HG03521 (cell line): ENCODE measurements at regions not wholly inside any gene's neighbourhood (a gene's known extent, or its start where the extent isn't known, plus 50 kb on each side); places are given as distances from the start of the nearest gene placed in this dataset.

Experiments
- ATAC-seq: cut with Tn5 transposase; IDR thresholded peaks from one replicate; pipeline ENCODE4 v1.9.1; 2021; ENCODE audit warnings: mild to moderate bottlenecking, moderate library complexity; ENCODE audit not compliant: unreplicated experiment

DNA sequence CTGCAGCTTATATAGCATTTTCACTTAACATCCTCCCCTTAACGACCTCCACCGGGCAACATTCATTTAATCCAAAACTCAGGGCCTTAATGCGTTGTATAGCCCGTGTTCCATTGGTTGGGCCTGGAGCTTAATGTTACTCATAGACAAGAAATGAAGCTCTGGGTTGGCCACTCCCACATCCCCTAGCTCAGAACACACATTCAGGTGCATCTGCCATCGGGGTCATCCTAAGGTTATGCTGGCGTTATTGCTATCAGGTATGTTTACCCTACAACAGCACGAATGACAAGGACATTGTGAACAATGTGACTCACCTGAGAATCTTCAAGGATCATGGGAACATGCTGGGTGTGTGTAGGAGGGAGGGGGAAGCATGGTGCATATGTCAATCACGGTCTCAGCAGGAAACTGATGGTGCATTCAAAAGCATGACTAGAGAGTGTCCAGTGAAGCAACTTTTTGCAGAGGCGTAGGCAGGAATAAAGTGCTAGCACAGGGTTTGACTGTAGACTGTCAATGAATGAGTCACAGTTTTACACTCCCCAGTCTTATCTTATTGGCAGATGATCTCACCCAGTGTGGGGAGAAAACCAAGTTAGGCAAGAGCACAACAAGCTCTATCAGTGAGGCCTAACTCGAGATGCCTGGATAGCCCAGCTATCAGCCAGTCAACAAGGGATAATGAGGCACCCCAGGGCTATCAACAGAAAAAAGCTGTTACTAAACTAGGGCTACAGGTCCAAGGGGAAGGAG, 402.1 kb upstream of the MCTP2 start:
- ATAC-seq = no peak

DNA sequence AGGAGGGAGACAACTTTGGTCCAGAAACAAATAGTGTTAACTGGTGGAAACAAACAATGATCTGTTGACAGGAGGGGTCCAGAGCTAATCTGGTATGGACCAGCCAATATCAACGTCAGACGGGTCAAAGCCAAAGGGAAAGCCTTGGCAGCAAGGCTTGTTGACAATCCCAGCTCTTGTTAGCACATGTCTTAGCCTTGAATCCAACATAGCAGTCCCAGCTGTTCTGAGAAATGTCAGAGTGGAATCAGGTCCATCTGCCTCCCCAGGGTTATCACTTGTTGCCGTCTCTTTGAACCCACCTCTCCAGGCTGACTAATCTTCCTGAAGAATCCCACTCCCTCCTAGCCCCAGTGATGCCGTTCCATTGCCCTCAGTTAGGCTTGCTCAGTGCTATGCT, 404.6 kb upstream of the MCTP2 start:
- no peak for ATAC-seq

DNA sequence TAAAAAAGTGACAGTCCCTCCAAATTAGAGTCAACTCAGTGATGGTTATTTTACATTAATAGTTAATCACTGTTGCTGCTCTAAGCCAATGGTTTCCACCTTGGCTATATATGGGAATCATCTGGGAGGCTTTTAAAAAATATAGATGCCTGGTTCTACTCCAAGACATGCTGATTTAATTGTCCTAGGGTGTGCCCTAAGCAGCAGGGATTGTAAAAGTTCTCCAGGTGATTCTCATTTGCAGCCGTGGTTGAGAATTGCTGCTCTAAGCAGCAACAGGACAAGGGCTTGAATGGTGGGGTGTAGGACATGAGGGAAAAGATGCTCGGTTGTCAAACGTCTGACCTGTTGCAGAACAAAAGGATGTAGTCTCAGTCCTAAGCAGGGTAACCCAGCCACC, 405.1 kb upstream of the MCTP2 start:
- no peak for ATAC-seq

DNA sequence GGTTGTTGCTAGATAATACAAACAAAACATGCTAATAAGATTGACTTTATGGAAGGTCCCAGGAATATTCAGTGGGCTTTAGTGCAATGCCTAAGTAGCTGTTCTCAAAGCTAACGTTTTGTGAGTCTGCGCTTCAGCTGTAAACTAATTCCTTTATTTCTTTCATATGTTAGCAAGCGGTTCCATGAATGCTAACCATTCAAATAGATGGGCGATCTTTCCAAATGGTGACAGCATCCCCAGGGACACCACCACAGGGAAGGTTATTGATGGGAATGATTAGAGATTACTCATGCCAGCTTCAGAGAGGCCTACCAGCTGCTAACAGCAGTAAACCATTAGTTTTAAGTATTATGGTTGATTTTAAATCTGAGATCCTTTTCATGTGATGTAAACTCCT, 405.7 kb upstream of the MCTP2 start:
- no peak for ATAC-seq

DNA sequence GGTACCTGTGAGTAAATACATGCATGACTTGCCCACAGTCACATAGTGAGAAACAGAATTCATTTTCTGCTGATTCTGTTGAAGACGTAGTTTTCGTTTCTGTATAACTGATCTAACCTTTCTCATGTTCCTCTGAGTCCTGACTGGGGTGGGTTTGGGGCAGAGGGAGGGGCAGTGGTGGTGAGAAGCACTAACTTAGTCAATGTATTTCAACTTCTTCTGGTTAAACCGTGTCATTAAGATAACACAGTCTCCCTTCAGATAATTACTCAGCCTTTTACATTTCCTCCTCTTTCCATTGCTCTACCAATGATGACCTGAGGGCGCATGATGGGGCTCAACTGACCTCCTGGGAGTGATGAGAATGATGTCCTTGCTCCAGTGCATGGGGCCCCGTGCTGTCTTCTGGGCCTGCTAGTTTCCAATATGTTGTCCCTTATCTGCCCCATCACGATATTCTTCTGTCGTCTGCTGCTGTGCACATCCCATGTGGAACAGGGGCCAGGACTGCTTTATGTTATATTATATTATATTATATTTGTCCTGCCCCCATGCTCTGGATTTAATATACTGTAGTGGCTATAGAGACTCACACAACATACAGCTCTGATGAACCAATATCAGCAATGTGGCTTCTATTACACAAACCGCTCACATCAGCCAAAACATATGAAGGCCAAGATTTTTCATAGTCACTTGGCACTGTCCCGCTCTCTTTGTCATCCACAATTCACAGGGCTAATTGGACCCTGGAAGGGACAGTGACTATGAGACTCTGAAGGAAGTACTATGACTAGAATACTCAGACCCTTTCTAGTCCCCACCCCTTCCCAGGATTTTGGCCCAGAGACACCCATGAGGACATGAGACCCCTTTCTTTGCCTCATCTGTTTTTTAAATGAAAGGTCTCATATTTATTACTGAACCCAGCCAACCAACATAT, 407.1 kb upstream of the MCTP2 start:
- no peak for ATAC-seq

DNA sequence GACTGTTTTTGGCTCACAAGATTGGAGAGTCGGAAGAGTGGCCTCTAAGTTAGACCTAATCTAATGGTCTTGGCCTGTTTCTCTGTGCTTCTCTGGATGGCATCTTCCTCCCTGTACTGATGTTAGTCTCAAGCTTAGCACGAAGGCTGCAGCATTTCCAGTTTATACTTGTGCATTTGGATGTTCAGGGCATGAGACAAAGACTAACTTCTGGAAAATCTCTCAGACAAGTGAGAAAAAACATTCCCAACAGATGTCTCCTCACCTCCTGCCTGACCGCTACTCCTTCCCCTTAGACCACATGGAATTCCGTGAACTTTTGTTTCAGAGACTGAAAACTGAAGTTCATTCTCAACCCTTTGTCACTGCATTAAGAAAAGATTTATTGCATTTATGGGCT, 410.8 kb upstream of the MCTP2 start:
- ATAC-seq = no peak

DNA sequence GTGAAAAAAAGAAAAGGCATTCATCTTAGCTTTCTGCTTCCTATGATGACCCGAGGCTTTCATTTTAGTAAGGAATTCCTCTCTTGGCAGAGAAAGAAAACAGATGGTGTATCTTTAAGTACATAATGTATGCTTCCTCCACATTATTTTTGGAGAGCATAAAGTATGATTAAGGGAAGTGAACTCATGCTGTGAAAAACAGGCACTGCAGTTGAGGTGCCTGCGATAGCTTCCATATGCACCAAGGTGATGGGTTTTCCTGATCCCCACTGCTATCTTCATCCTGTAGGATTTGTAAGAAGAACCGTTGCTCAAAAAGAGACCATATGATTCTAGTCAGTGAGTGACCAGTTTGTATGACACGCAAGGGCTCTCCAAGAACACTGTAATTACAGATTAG, 411.5 kb upstream of the MCTP2 start:
- ATAC-seq = no peak

DNA sequence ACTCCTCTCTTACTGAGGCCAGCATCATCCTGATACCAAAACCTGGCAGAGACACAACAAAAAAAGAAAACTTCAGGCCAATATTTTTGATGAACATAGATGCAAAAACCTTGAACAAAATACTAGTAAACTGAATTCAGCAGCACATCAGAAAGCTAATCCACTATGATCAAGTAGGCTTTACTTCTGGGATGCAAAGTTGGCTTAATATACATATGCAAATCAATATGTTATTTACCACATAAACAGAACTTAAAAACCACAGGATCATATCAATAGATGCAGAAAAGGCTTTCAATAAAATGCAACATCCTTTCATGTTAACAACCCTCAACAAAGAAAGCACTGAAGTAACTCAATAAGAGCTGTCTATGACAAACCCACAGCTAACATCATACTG, 414.5 kb upstream of the MCTP2 start:
- ATAC-seq = no peak

DNA sequence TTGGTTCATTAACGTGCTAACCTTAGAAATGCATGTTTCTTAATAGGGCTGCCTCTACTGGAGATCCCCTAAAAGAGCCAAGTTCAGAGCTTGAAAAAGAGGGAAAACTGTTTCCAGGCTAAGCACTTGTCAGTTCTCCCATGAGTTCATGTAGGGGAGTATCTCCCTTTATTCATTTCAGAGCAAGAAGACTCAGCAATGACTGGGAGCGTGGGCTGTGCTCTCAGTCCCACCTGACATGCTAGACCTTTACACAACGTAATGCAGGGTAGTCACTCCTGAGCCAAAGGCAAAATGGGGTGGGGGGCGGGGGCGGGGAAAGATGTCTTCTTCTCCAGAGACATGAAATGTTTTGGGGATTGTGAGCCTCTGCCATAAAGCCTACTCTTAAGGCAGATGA, 420.1 kb upstream of the MCTP2 start:
- no peak for ATAC-seq

DNA sequence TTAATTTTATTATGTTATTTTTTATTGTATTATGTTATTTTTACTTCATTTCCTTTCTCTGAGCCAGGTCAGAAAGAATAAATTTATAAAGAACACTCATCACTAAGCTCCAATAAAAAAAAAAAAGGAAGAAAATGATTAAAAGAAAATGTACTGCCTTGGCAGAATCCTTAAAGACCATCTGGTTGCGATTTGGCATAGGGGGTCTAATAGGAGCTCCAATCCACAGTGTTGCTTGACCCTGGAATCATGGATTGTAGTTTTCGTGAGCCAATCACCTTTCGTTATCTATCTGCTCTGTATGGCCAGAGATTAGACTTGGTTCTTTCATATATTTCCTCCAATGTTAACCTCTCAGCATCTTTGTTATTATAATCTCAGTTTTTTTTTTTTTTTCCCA, 421.8 kb upstream of the MCTP2 start:
- no peak for ATAC-seq

DNA sequence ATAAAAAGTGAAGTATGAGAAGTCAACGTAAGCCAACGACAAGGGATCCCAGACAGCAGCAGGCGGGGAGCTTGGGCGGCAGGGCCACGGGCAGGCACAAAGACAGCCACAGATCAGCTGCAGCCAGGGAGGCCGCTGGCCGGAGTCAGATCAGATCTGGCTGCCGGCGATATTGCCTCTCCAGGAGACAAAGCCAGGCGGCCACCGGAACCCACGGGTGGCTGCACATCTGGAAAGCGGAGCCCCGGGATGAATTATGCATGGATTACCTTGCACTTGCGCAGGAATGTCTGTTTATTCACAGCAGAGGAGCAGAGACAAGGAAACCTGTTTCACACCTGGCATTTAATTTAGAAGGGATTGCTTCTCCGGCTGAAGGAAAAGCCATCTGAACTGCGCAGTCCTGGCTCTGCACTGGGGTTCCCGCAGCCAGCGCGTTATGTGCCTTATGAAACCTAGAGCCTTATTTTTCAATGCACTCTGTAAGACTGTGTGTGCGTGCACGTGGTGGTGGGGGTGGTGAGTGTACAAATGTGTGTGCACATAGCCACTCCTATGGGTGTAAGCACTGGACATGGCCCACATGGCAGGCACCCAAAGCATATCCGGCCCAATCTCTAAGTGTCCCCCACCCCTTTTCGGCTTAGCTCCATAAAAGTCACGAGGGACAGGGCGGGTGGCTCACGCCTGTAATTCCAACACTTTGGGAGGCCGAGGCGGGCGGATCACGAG, 427.8 kb upstream of the MCTP2 start:
- ATAC-seq = no peak

DNA sequence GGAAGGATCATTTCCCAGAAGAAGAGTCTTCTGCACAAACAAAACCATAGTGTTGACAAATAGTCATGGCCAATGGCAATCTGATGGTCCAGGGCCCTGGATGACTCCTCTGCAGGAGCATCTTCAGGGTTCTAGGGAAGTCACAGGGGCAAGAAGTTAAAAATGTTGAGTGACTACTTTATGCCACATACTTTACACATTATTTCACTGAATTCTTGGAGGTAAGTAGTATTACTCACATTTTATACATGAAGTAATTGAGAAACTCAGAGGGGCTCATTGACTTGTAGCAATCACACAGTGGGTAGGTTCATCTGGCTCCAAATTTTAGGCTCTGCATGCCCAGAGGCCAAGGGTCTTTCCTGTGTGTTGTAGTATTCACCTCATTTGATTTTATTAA, 430.2 kb upstream of the MCTP2 start:
- ATAC-seq = no peak

DNA sequence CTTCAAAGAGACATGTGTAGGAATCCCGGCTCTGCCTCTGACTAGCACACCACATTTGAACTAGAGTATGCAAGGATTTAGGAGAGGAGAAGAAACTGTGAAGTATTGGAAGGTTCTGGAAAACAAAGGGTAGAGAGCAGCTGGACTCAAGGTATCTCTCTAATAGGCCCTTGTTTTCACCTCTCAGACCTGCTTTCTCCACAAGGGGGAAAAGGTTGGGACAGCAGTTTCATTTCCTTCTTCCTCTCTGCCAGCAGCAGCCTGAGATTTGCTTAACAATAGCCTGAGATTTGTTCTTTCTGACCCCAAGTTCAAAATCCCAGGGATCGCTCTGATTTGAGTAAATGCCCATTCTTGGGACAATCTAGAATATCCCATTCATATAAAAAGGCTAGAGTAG, 430.6 kb upstream of the MCTP2 start:
- ATAC-seq = no peak

DNA sequence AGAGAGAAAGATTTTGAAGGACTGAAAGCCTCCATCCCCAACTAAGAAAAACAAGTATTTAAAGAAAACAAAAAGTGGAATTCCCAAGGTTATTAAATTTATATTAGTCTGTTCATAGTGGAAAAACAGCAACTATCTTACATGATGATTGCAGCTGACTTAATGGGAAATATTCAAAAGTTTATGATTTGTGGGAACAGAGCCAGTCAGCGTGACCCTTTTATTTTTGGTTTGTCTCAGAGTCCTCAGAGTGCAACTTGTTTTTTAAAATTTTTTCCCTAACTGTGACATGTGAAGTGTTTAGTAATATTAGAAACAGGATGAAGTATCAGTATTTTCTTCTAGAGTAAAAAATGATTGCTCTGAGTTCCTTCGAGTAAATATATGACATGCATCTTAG, 441.9 kb upstream of the MCTP2 start:
- no peak for ATAC-seq

DNA sequence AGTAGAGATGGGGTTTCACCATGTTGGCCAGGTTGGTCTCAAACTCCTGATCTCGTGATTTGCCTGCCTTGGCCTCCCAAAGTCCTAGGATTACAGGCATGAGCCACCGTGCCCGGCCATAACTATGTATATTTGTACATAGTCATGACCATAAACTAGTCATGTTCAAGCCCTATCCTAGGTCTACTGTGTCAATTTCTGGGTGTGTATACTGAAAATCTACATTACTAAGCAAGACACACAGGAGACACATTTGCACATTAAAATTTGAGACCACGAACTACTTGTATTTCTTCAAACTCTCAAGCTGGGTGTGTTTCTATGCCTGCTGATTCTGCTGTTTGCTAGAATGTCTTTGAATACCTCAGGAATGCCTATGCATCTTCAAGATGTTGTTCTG, 451.3 kb upstream of the MCTP2 start:
- no peak for ATAC-seq

DNA sequence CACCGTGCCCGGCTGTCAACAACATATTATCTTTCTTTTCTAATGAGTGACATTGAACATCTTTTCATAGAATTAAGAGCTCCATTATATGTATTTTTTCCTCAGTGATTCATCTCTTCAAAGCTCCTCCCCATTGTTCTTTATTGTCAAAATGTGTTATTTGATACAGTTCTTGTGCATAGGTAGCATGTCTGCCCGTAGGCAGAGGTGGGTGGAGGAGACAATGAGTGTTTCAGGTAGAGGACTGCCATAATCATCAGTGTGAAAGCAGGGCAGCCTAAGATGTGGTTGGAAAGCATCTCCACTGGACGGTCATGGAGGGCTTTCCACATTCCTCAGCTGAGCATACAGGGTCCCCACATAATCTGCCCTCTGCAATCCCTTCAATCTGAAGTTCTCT, 452.0 kb upstream of the MCTP2 start:
- ATAC-seq = no peak

DNA sequence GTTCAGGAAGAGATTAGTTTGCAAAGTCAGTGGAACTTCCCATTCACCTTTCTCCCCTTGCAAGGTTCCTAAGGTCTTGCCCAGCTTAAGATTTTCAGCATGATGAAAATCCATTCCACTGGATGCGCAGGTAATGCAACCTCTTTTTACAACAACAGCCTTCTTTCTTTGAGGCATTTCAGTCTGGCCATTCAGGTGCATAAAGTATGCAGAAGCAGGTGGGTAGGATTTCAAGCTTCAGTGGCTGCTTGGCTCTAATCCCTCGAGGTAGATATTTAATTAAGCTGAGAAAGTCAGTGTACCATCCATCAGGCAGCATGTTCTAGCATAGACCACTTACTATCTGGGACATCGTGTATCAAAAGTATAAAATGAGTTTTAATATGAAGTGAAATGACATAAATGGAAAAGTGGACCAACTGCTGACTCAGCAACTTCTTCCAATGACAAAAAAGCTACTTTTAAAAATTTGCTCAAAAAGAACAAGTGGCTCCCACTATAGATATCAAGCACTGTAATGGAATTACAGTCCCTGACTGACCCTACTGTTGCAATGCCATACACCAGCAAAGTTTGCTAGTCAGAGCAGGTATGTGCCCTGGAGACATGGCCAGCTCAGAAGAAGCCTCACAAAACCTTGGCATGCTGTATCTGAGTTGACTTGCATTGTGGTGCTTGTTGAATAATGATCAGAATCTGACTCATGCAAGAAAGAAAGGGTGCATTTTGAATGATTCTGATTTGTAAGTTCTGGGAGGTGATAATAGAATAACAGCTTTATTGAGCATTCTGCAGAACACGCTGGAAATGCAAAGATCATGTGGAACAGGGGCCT, 459.9 kb upstream of the MCTP2 start:
- no peak for ATAC-seq

DNA sequence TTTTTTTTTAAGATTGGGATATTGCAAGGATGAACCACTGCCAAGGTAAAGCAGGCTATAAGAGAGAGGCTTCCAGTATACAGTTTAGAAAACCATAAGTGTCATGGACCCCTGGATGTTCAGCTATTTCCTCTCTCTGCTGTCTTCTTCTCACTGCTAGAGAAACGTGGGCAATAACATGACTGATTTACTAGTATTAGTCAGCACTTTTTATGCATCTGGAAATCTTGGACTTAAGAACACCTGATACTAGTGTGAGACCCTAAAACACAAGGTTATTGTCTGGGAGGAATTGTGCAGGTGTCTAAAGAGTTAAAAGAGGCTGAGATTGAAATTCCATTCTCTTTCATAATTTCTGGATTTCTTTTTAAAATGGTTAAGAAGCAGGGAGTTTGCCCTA, 460.6 kb upstream of the MCTP2 start:
- no peak for ATAC-seq

DNA sequence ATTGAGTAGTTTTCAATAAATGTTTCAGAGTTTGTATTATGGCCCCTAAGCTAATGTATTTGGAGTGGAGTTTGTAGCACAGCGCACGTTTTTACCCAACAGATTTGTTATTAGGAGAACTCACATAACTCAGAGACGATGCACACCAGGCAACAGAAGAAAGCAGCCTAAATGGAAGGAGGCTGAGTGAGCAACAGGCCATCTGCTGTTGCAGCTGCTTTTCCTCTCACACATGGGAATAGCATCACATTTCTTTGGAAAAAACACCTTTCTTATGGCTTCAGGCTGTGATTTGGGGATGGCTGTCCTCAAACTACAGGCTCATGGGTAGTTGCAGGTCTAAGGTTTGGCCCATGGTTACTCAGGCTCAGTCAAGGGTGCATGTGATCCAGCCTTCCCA, 469.3 kb upstream of the MCTP2 start:
- ATAC-seq = no peak

DNA sequence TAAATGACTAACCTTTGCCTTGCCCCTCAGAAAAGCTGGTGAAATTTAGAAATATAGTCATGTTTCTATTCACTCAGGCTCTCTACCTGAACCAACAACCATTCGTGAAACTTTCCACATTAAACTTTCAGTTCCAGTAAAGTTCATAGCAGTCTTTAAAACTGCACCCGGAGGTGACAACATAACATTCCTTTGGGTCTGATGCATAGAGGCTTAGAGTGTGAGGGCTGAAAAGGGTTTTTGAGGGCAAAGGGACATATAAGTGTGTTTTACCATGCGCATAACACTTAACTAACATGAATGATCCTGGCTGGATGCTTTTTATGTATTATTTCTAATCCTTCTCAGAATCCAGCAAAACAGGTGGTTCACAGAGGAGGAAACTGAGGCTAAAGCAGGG, 471.7 kb upstream of the MCTP2 start:
- no peak for ATAC-seq

DNA sequence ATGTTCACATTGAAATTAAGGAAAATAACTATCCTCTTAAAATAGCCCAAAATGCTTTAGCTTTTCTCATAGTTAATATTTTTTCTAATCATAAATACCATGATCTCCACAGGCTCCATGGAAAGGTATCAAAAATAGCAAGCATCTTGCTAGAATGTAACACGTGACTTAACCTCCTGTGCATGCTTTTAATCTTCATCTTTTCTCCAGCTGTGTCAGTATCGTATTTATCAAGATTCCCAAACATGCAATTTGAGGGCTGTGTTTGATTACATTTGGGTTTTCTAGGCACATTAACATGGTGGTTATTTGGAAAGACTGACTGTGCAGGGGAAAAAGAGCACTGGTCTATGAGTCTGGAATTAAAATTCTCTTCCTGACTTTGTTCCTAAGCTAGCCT, 472.5 kb upstream of the MCTP2 start:
- no peak for ATAC-seq
